Fibroblast of lung (primary cell): ENCODE measurements at regions not wholly inside any gene's neighbourhood (a gene's known extent, or its start where the extent isn't known, plus 50 kb on each side); places are given as distances from the start of the nearest gene placed in this dataset.

Source experiments
- CTCF ChIP-seq, 2 donors: IDR thresholded peaks in 1 of 2; conservative IDR thresholded peaks in 1 of 2; 1 replicate in 1 of 2; 2 replicates in 1 of 2; pipeline ENCODE4 v1.5.1; 2011 to 2012; ENCODE audit warnings: low read length in 2 of 2, control low read depth in 1 of 2, inconsistent platforms in 1 of 2, low read depth in 1 of 2, mild to moderate bottlenecking in 1 of 2
- EZH2 ChIP-seq: IDR thresholded peaks from 2 replicates; pipeline ENCODE4 v1.5.1; 2012; ENCODE audit warnings: low read length, control low read depth, mild to moderate bottlenecking; ENCODE audit errors: missing control alignments

- no peak for TF ChIP-seq CTCF (conservative IDR thresholded peaks at IDR 0.05 in 1 of 2, IDR thresholded peaks at IDR 0.05 in 1 of 2; ENCODE audit: low read depth in 1 of 2, low read length in 2 of 2)
- TF ChIP-seq EZH2 = no peak
Measured at GRCh38 chr14:58782011-58782410, 144.2 kb downstream of the DACT1 start.
